Epithelial cell of prostate (primary cell): ENCODE measurements at regions not wholly inside any gene's neighbourhood (a gene's known extent, or its start where the extent isn't known, plus 50 kb on each side); places are given as distances from the start of the nearest gene placed in this dataset.

Experiments
- DNase-seq: peaks from one replicate; pipeline ENCODE4 v3.0.0-alpha.2; 2011; ENCODE audit warnings: low read depth, low spot score
- H3K27ac ChIP-seq: fragments of 450-650 bp; 2 replicates; pipeline ENCODE4 v1.5.1; 2017; ENCODE audit warnings: mild to moderate bottlenecking

DNA sequence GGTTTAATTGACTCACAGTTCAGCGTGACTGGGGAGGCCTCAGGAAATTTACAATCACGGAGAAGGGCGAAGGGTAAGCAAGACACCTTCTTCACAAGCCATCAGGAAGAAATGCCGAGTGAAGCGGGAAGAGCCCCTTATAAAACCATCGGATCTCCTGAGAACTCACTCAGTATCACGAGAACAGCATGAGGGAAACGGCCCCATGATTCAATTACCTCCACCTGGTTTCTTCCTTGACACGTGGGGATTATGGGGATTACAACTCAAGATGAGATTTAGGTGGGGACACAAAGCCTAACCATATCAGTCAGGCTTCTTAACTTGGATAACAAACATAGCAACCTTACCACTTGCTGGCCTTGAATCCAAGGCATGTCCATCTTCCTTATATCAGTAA lies 73.6 kb upstream of the FOXN2 start:
- H3K27ac ChIP-seq = no peak overlapping the region
- no peak for DNase-seq

DNA sequence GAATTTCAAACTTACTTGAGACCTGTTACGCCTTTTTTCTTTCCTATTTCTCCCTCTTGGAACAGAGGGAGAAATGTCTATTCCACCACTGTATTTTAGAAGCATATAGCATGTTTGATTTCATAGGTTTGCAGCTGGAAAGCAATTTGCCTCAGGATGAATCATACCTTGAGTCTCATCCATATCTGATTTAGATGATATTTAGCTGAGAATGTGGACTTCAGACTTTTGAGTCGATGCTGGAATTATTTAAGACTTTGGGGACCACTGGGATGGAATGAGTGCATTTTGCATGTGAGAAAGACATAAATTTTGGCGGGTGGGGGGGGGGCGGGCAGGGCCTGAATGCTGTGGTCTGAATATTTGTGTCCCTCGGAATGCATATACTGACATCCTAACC lies 67.3 kb upstream of the FOXN2 start:
- no peak for DNase-seq
- no peak overlapping the region for H3K27ac ChIP-seq

DNA sequence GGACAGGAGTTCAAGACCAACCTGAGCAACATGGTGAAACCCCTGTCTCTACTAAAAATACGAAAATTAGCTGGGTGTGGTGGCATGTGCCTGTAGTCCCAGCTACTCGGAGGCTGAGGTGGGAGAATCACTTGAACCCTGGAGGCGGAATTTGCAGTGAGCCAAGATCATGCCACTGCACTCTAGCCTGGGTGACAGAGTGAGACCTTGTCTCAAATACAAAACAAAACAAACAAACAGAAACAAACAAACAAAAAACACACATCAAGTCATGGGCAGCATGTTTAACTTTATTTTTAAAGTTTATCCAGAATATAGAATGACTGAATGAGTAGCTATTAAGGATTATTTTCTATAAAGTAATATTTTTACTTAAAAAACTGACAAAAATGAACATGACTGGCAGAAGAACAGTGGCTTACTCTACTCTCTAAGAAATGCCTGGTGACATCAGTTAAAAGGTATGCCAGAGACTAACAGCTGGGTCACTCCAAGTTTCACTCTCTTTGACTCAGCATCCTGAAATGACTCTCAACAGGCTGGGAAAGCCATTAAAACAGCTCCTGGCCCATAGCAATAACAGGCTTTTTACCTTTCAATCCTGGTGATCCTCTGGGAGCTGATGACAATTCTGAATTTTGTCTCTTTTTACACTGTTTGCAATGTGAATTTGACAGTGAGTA lies 66.1 kb upstream of the FOXN2 start:
- peak overlapping the region; percentile 87 for H3K27ac ChIP-seq
- peak; percentile 83 for DNase-seq

DNA sequence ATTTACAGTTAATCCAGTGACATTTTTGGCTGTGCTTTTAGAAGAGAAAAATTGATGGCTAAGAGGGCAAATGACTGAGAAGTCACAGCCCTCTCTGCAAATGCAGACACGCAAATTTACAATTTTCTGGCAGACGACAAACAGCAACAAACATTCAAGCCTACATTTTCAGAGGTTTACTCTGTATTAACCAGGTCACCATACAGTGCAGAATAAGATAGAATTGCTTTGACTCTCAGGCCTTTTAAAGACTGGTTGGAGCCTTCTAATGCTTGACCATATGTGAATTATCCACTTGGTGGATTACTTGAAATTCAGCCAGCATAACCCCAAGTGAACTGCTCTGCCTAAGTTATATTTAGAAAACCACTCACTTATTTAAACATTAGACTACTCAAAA lies 65.5 kb upstream of the FOXN2 start:
- no peak for DNase-seq
- peak overlapping the region; percentile 87 for H3K27ac ChIP-seq

DNA sequence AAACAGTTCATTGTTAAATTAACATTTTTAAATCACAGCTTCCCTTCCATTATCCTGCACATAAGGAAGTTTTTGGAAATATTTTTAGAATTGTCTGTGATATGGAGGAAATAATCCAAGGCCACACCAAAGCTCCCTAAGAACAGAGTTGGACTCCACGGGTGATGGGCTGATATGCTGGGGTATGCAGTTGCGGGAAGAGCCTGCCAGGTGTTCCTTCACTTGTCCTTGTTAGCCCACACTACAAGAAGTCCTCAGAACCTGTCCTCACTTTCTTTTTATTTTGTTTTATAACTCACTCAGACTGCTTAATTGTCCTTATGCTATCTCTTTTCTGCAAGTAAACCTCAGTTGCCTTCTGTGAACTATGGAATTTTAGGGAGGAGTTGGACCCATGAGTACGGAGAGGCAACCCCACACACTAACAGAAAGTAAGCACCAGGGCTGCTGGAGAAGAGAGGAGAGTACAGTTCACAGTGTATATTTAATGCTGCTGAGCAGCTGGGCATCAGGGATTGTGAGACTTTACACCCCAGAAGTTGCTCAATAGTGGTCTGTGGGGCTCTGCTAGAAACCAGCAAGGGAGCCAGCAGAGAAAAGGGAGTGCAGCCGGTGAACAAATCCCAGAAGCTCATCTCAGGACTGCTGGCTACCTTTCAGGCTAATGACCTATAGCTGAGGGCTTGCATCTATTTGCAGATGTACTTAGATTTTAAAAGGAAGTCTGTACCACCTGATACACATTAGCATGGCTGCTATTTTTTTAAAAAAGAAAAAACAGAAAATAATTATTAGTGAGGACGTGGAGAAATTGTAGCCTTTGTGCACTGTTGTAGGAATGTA lies 64.6 kb upstream of the FOXN2 start:
- DNase-seq = no peak

DNA sequence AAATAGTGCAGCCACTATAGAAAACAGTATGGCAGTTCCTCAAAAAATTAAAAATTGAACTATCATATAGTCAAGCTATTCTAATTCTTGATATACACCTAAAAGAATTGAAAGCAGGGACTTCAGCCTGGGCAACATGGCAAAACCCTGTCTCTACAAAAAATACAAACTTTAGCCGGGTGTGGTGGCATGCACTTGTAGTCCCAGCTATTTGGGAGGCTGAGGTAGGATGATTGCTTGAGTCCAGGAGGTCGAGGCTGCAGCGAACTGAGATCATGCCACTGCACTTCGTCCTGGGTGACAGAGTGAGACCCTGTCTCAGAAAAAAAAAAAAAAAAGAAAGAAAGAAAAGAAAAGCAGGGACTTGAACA lies 64.0 kb upstream of the FOXN2 start:
- DNase-seq = no peak

More for the DNA sequence above, 64.6 kb upstream of the FOXN2 start:
- H3K27ac ChIP-seq = peak overlapping the region; percentile 87

DNA sequence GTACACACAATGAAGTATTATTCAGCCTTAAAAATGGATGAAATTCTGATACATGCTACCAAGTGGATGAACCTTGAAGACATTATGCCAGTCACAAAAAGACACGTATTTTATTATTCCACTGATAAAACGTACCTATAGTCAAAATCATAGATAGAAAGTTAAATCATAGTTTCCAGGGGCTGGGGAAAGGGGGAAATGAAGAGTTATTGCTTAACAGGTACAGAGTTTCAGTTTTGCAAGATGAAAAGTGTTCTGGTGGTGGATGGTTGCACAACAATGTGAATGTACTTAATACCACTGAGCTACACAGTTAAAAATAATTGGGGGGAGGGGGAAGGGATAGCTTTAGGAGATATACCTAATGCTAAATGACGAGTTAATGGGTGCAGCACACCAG lies 63.5 kb upstream of the FOXN2 start:
- peak; percentile 55 for DNase-seq

More for the DNA sequence above, 64.0 kb upstream of the FOXN2 start:
- H3K27ac ChIP-seq = no peak overlapping the region

DNA sequence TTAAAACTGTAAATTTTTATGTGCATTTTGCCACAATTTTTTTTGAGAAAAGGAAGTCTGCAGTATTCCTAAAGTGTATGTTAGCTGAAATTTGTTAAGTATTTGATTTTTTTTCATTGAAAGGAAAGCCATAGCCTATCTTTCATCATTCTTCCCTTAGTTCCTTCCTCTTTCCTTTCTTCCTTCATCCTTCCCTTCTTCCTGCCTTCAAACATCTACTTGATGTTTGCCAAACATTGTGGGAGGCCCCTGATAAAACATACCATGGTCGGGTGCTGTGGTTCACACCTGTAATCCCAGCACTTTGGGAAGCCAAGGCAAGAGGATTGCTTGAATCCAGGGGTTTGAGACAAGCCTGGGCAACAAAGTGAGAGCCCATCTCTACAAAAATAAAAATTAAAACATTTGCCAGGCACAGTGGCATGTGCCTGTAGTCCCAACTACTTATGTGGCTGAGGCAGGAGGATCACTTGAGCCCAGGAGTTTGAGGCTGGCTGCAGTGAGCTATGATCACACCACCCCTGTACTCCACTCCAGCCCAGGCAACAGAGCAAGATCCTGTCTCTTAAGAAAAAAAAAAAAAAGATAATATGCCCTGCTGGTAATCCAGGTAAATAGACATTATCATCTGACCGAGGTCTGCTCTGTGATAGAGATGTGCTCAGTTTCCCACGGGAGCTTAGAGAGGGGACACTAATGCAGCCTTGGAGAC lies 62.9 kb upstream of the FOXN2 start:
- H3K27ac ChIP-seq = no peak overlapping the region
- no peak for DNase-seq

More for the DNA sequence above, 63.5 kb upstream of the FOXN2 start:
- no peak overlapping the region for H3K27ac ChIP-seq

DNA sequence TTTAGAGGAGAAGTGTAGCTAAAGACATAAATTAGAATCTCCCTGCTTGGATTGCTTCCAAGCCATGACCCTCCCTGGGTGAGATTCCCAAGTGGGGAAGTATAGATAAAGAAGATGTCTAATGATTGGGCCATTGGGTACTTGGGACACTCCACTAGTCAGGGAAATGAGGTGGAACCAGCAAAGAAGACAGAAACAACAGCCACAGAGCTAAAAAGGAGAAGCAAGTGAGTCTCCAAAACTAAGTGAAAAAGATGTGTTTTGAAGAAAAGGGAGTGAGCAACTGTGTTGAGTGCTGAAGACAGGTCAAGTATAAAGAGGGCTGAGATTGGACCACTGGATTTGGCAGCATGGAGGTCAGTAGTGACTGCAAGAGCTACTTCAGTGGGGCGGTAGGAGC lies 61.2 kb upstream of the FOXN2 start:
- DNase-seq = no peak
- H3K27ac ChIP-seq = no peak overlapping the region

DNA sequence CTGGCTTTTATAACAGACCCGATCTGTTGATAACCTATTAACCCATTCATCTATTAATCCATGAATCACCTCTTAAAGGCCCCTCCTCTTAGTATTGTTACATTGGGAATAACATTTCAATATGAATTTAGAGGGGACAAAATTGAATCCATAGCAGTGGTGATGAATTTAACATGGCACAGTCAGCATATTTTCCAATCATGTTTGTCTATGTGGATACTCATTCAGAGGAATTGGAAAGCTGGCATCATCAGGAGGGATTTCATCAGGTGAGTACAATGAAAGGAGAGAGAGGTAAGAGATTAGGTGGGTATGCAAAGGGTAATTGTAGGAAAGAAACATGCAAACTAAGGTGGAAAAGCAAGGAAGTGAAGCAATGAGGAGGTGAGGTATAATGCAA lies 59.6 kb upstream of the FOXN2 start:
- H3K27ac ChIP-seq = no peak overlapping the region
- DNase-seq = no peak

DNA sequence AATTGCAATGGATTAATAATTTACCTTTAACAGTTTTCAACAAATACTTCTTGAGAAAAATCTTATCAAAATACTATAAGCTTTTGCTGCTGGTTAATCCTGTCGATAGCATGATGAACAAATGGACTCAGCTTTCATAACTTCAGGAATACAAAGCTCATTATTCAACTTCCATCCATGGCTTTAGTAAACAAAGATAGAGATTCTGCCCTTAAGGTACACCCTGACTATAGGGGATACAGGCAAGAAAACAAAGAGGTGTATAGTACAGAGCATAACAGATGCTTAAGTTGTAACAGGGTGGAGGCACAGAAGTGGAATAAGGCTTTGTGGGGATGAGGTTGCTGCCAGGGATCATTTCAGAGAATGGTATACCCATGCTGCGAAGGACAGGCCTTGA lies 57.0 kb upstream of the FOXN2 start:
- no peak for DNase-seq
- no peak overlapping the region for H3K27ac ChIP-seq

DNA sequence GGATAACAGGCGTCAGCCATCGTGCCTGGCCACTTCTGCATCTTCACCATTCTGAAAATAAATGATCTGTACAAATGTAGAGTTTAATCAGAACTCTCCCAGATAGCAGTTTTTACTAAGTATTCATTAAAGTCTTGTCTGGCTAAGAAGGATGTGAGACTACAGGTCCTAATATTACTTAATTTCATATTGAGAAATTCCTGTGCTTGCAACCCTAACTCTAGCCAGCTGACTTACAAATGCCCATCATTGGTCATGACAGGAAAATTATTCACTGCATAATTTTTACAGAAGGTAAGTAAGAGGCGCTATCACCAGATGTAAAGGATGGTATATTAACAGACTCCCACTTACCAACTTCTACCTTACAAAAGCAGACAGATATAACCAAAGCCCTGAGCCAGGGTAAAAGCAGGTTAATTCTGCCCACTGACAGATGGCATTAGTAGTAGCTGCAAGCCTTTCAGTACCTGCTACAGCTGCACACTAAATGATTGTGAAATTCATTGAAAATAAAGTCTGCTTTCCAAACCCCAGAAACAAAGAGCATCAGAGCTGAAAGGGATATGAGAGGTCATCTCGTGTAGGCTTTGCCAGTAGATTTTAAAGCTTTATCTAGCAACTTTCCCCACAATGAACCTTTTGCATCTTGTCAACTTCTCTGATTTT lies 55.9 kb upstream of the FOXN2 start:
- DNase-seq = no peak
- H3K27ac ChIP-seq = no peak overlapping the region

DNA sequence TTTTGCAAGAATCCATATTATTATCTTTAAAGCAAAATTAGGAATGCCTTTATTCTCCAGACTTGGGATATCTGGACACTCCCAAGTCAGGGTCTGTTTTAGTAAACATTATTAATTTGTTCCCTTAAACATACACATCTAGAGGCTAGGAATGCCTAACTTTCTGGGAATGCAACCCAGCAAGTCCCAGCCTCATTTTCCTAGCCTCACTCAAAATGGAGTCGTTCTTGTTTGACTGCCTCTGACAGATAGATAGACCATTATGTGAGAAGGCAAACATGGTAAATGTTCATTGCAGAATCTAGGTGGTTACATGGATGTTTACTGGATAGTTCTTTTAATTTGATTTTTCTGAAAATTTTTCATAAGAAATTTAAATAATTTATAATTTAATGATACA lies 54.7 kb upstream of the FOXN2 start:
- no peak overlapping the region for H3K27ac ChIP-seq
- DNase-seq = no peak

DNA sequence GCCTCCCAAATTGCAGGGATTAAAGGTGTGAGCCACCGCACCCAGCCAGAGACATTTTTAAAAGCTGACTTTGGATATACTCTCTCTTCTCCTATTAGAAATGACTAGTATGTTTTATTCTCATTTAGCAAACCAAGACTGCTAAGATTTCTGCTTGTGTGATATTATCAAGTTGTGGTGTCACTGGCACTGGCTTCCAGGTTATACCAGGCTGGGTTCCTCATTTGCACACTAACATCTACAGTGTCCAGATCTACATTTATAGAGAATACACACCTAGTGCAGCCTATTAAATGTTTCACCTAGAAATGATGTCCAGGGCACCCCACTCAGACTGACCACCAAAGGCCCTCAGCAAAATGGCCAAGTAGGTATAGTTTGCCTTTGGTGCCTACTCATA lies 49.9 kb upstream of the FOXN2 start:
- no peak overlapping the region for H3K27ac ChIP-seq
- no peak for DNase-seq
